ENCODE measurements at regions not wholly inside any gene's neighbourhood (a gene's known extent, or its start where the extent isn't known, plus 50 kb on each side); places are given as distances from the start of the nearest gene placed in this dataset.

GRCh38 chr3:162710332-162711112 is 1213.9 kb downstream of the OTOL1 start:
- TF ChIP-seq ZNF704 (tag by site-specific recombination; IDR thresholded peaks at IDR 0.05), result no peak
- no peak for TF ChIP-seq BCL11A (tag by site-specific recombination; IDR thresholded peaks at IDR 0.05; ENCODE audit: low read depth)
- TF ChIP-seq ZNF473 (tag by site-specific recombination; IDR thresholded peaks at IDR 0.05), result no peak
- no peak for TF ChIP-seq REST (tag by site-specific recombination; IDR thresholded peaks at IDR 0.05)
- TF ChIP-seq CTCF (tag by site-specific recombination; IDR thresholded peaks at IDR 0.05), result no peak
- TF ChIP-seq YY2 (tag by site-specific recombination; IDR thresholded peaks at IDR 0.05), result no peak
- no peak for TF ChIP-seq ZNF76 (tag by site-specific recombination; IDR thresholded peaks at IDR 0.05; ENCODE audit: borderline replicate concordance, low read depth)
- no peak for TF ChIP-seq ZBTB1 (tag by site-specific recombination; IDR thresholded peaks at IDR 0.05)
- no peak for TF ChIP-seq ZNF274 (IDR thresholded peaks at IDR 0.05; ENCODE audit: low read length)
- no peak for TF ChIP-seq ZNF274 (tag by site-specific recombination; IDR thresholded peaks at IDR 0.05; ENCODE audit: borderline replicate concordance)
